Prostate gland (tissue), 2 donors: ENCODE measurements at regions not wholly inside any gene's neighbourhood (a gene's known extent, or its start where the extent isn't known, plus 50 kb on each side); places are given as distances from the start of the nearest gene placed in this dataset.

Experiments
- CTCF ChIP-seq, 4 experiments: fragments of 200-600 bp in 2 of 4; fragments of 450-650 bp in 2 of 4; sonication (generic) in 2 of 4; IDR thresholded peaks; 1 replicate in 3 of 4; 2 replicates in 1 of 4; pipeline ENCODE4 v1.5.1; 2016 to 2019; ENCODE audit warnings: antibody characterized with exemption in 4 of 4, mild to moderate bottlenecking in 2 of 4, moderate library complexity in 2 of 4
- POLR2A ChIP-seq: fragments of 450-650 bp; IDR thresholded peaks from one replicate; pipeline ENCODE4 v1.6.1; 2016; ENCODE audit warnings: antibody characterized with exemption, mild to moderate bottlenecking
- POLR2AphosphoS5 ChIP-seq: sonication (generic); formaldehyde crosslinking; IDR thresholded peaks from one replicate; pipeline ENCODE4 v1.6.1; 2017; ENCODE audit warnings: antibody characterized with exemption

- TF ChIP-seq CTCF (IDR thresholded peaks at IDR 0.05) (no peak), POLR2A (no peak), POLR2AphosphoS5 (no peak)
Measured at GRCh38 chr11:24064309-24064903, 432.4 kb upstream of the LUZP2 start.
